Astrocyte (in vitro differentiated cells and primary cell): ENCODE measurements at regions not wholly inside any gene's neighbourhood (a gene's known extent, or its start where the extent isn't known, plus 50 kb on each side); places are given as distances from the start of the nearest gene placed in this dataset.

Source experiments
- CTCF ChIP-seq: IDR thresholded peaks from 2 replicates; pipeline ENCODE4 v1.5.1; 2011; ENCODE audit warnings: low read depth, mild to moderate bottlenecking, inconsistent platforms, low read length, moderate library complexity; ENCODE audit not compliant: insufficient read depth
- EZH2 ChIP-seq: IDR thresholded peaks from 2 replicates; pipeline ENCODE4 v1.6.1; 2012; ENCODE audit warnings: mild to moderate bottlenecking, low read length, inconsistent platforms; ENCODE audit not compliant: insufficient read depth

GRCh38 chr1:82219841-82220240 lies 419.1 kb downstream of the ADGRL2 start:
- TF ChIP-seq CTCF (no peak), EZH2 (no peak)
